B cell (primary cell): ENCODE measurements at regions not wholly inside any gene's neighbourhood (a gene's known extent, or its start where the extent isn't known, plus 50 kb on each side); places are given as distances from the start of the nearest gene placed in this dataset.
"Not testable (repeated sequence)": the region's sequence is repeated elsewhere in the genome, so short reads cannot be mapped to it uniquely, and the experiment has no call there.

Source experiments
- ATAC-seq: fragments of 200-7000 bp; cut with Tn5 transposase; one replicate; pipeline ENCODE4 v1.10.0; 2021; ENCODE audit warnings: low read depth, mild to moderate bottlenecking, moderate number of reproducible peaks, moderate library complexity
- CTCF ChIA-PET: fragments of 350-600 bp; sonication (Branson Sonifier 250); formaldehyde crosslinking; loops from one replicate; lab custom pipeline; 2021; ENCODE audit warnings: antibody characterized with exemption, inconsistent platforms; lab: Charles Lee
- POLR2A ChIA-PET: fragments of 350-600 bp; sonication (Branson Sonifier 250); formaldehyde crosslinking; loops from one replicate; lab custom pipeline; 2021; ENCODE audit warnings: antibody characterized with exemption; lab: Charles Lee
- DNase-seq: peaks from one replicate; pipeline ENCODE4 v3.0.0; 2013
- H2AFZ ChIP-seq: 2 replicates; pipeline ENCODE4 v1.6.1; 2012; ENCODE audit warnings: mild to moderate bottlenecking, low read depth, low read length; ENCODE audit not compliant: insufficient read depth, poor library complexity, severe bottlenecking
- H3K27ac ChIP-seq, 2 donors: 1 replicate in 1 of 2; 2 replicates in 1 of 2; pipeline ENCODE4 v1.5.1; 2012 to 2013; ENCODE audit warnings: low read length in 2 of 2, mild to moderate bottlenecking in 2 of 2, moderate library complexity in 1 of 2
- H3K27me3 ChIP-seq, 4 experiments: fragments of 200-600 bp in 1 of 4; sonication (generic) in 1 of 4; replicated peaks in 1 of 4; 1 replicate in 2 of 4; 2 replicates in 2 of 4; pipeline versions ENCODE4 v1.6.1 to v1.7.0; 2013 to 2016; ENCODE audit warnings: low read length in 3 of 4, mild to moderate bottlenecking in 2 of 4, mixed read lengths in 1 of 4, moderate library complexity in 1 of 4; ENCODE audit not compliant: insufficient read depth in 4 of 4, control insufficient read depth in 3 of 4; ENCODE audit errors: control extremely low read depth in 1 of 4
- H3K36me3 ChIP-seq, 2 experiments: replicated peaks in 1 of 2; 1 replicate in 1 of 2; 2 replicates in 1 of 2; pipeline versions ENCODE4 v1.6.1 to v1.7.1; 2013; ENCODE audit warnings: low read length in 1 of 2; ENCODE audit not compliant: insufficient read depth in 2 of 2, control insufficient read depth in 1 of 2; ENCODE audit errors: control extremely low read depth in 1 of 2, extremely low read depth in 1 of 2
- H3K4me1 ChIP-seq, 2 donors: fragments of 200-600 bp in 1 of 2; sonication (generic) in 1 of 2; 1 replicate in 1 of 2; 2 replicates in 1 of 2; pipeline versions ENCODE4 v1.5.1 to v1.6.1; 2013 to 2017; ENCODE audit warnings: low read length in 2 of 2; ENCODE audit not compliant: control insufficient read depth in 2 of 2, insufficient read depth in 2 of 2
- H3K4me2 ChIP-seq: replicated peaks from 2 replicates; pipeline ENCODE3; 2012; ENCODE audit warnings: mild to moderate bottlenecking, low read depth, low read length; ENCODE audit not compliant: poor library complexity, severe bottlenecking
- H3K4me3 ChIP-seq, 5 experiments: fragments of 200-600 bp in 1 of 5; sonication (generic) in 1 of 5; 1 replicate in 3 of 5; 2 replicates in 2 of 5; pipeline versions ENCODE4 v1.5.1 to v1.7.0; 2011 to 2016; ENCODE audit warnings: low read length in 4 of 5, mild to moderate bottlenecking in 4 of 5, low read depth in 2 of 5, control low read depth in 1 of 5, moderate library complexity in 1 of 5; ENCODE audit not compliant: insufficient read depth in 1 of 5; ENCODE audit errors: control extremely low read depth in 1 of 5, extremely low read depth in 1 of 5
- H3K79me2 ChIP-seq: fragments of 200-600 bp; sonication (generic); one replicate; pipeline ENCODE4 v1.6.0; 2016; ENCODE audit warnings: low read length; ENCODE audit not compliant: control insufficient read depth, insufficient read depth
- H3K9ac ChIP-seq: fragments of 200-600 bp; sonication (generic); 2 replicates; pipeline ENCODE4 v1.6.1; 2017; ENCODE audit warnings: mild to moderate bottlenecking, low read length, moderate library complexity
- H3K9me3 ChIP-seq, 3 donors: one replicate each; pipeline versions ENCODE4 v1.6.1 to v1.7.1; 2013; ENCODE audit warnings: low read length in 2 of 3; ENCODE audit not compliant: control insufficient read depth in 2 of 3, insufficient read depth in 1 of 3; ENCODE audit errors: control extremely low read depth in 1 of 3
- H4K20me1 ChIP-seq: 2 replicates; pipeline ENCODE4 v1.6.0; 2012; ENCODE audit warnings: mild to moderate bottlenecking, low read length; ENCODE audit not compliant: insufficient read depth, control insufficient read depth, poor library complexity, severe bottlenecking
- H3K27ac Mint-ChIP-seq: one replicate; pipeline ENCODE4 v1.8.0; 2021; ENCODE audit warnings: mixed read lengths
- H3K27me3 Mint-ChIP-seq: one replicate; pipeline ENCODE4 v1.8.0; 2021; ENCODE audit warnings: mixed read lengths
- H3K4me1 Mint-ChIP-seq: one replicate; pipeline ENCODE4 v1.8.0; 2021; ENCODE audit warnings: mixed read lengths
- H3K4me3 Mint-ChIP-seq: one replicate; pipeline ENCODE4 v1.8.0; 2021; ENCODE audit warnings: mixed read lengths
- H3K9me3 Mint-ChIP-seq: one replicate; pipeline ENCODE4 v1.8.0; 2022; ENCODE audit warnings: mixed read lengths; ENCODE audit not compliant: insufficient read depth
- EZH2 ChIP-seq: IDR thresholded peaks from 2 replicates; pipeline ENCODE4 v1.6.1; 2012; ENCODE audit warnings: borderline replicate concordance, low read depth, mild to moderate bottlenecking, moderate library complexity, low read length; ENCODE audit not compliant: insufficient read depth, poor library complexity, severe bottlenecking
- WGBS: methylation state at CpG from one replicate; pipeline ENCODE4 v1.1.5; 2013; ENCODE audit warnings: missing lambda C conversion rate; ENCODE audit not compliant: insufficient coverage; 5-methylcytosine and 5-hydroxymethylcytosine counted together
- intact Hi-C: fragments of 100-400 bp; cut with micrococcal nuclease; formaldehyde crosslinking; loops from one replicate; pipeline ENCODE4 v1.10.0; 2022
- TF ChIP-seq, protein P1 (sequence below): fragments of 200-600 bp; IDR thresholded peaks from one replicate; pipeline ENCODE4 v1.8.0; 2022; ENCODE audit warnings: antibody characterized with exemption, mild to moderate bottlenecking

DNA sequence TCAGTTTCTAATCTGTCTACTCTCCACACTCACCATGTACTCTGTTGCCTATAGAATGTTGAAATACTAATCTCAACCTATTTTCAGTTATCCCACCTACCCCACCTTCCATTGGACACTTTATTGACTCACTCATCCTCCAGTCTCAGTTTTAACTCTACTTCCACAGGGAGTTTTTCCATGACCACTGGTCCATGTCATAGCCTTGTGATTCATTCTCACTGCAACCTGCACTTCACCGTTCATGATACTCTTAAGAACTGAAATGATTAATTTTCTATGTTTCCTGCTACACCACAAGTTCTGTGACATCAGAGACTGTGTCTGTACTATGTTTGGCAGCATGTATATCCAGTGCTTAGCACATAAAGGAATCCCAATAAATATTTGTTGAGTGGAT is 122.8 kb upstream of the HSF2 start:
- no peak overlapping the region for H2AFZ ChIP-seq
- Mint-ChIP-seq H3K9me3 (no peaks in the 10 kb centered on the region), H3K27ac (no peak overlapping the region), H3K4me1 (no peaks in the 10 kb centered on the region), H3K4me3 (no peak overlapping the region), H3K27me3 (no peaks in the 10 kb centered on the region)
- no peak overlapping the region for H3K9ac ChIP-seq
- no CpG with 5 or more reads among the region's 1 CpG for WGBS
- DNase-seq = no peak
- no peak overlapping the region for H3K27ac ChIP-seq
- ChIA-PET CTCF (no interaction called here), POLR2A (no interaction called here)
- H3K4me3 ChIP-seq = no peak overlapping the region
- H3K4me2 ChIP-seq = no peak overlapping the region
- H3K36me3 ChIP-seq = no peaks in the 10 kb centered on the region
- ATAC-seq = no peak
- no peaks in the 10 kb centered on the region for H3K9me3 ChIP-seq
- H3K79me2 ChIP-seq = no peaks in the 10 kb centered on the region
- no peaks in the 10 kb centered on the region for H3K27me3 ChIP-seq
- no peaks in the 10 kb centered on the region for H4K20me1 ChIP-seq
- H3K4me1 ChIP-seq = no peaks in the 10 kb centered on the region
- TF ChIP-seq EZH2 = no peak
- TF ChIP-seq, protein P1, sequence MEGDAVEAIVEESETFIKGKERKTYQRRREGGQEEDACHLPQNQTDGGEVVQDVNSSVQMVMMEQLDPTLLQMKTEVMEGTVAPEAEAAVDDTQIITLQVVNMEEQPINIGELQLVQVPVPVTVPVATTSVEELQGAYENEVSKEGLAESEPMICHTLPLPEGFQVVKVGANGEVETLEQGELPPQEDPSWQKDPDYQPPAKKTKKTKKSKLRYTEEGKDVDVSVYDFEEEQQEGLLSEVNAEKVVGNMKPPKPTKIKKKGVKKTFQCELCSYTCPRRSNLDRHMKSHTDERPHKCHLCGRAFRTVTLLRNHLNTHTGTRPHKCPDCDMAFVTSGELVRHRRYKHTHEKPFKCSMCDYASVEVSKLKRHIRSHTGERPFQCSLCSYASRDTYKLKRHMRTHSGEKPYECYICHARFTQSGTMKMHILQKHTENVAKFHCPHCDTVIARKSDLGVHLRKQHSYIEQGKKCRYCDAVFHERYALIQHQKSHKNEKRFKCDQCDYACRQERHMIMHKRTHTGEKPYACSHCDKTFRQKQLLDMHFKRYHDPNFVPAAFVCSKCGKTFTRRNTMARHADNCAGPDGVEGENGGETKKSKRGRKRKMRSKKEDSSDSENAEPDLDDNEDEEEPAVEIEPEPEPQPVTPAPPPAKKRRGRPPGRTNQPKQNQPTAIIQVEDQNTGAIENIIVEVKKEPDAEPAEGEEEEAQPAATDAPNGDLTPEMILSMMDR = no peak
- intact Hi-C loops = no loop called here

GRCh38 chr6:122280105-122281021 is 119.1 kb upstream of the HSF2 start:
- DNase-seq, H3K9ac ChIP-seq, H3K27ac Mint-ChIP-seq, H3K27me3 Mint-ChIP-seq, intact Hi-C loops, H4K20me1 ChIP-seq, H3K9me3 Mint-ChIP-seq, H3K79me2 ChIP-seq, H3K4me3 Mint-ChIP-seq, H3K27me3 ChIP-seq, H3K36me3 ChIP-seq, H3K4me3 ChIP-seq, H3K4me2 ChIP-seq, H3K27ac ChIP-seq, H3K4me1 Mint-ChIP-seq, POLR2A ChIA-PET, H3K4me1 ChIP-seq, CTCF ChIA-PET, ATAC-seq, H2AFZ ChIP-seq, H3K9me3 ChIP-seq: not testable (repeated sequence)
- 97% methylated on average over 42 of the region's 52 CpGs for WGBS
